WTC11 (cell line): ENCODE measurements at regions not wholly inside any gene's neighbourhood (a gene's known extent, or its start where the extent isn't known, plus 50 kb on each side); places are given as distances from the start of the nearest gene placed in this dataset.

Experiments used
- ATF6 ChIP-seq: sonication (generic); formaldehyde crosslinking; IDR thresholded peaks from 2 replicates; pipeline ENCODE4 v1.8.1; 2023; ENCODE audit warnings: mild to moderate bottlenecking, missing genetic modification reagents
- E2F4 ChIP-seq: sonication (generic); formaldehyde crosslinking; IDR thresholded peaks from 2 replicates; pipeline ENCODE4 v1.8.1; 2022; ENCODE audit warnings: low read depth, mild to moderate bottlenecking, moderate library complexity, missing genetic modification reagents, borderline replicate concordance
- ELF4 ChIP-seq: sonication (generic); formaldehyde crosslinking; IDR thresholded peaks from 2 replicates; pipeline ENCODE4 v1.8.1; 2022; ENCODE audit warnings: low read depth, mild to moderate bottlenecking, moderate library complexity, missing genetic modification reagents
- ESRRA ChIP-seq: sonication (generic); formaldehyde crosslinking; IDR thresholded peaks from 2 replicates; pipeline ENCODE4 v1.8.1; 2022; ENCODE audit warnings: mild to moderate bottlenecking, missing genetic modification reagents, borderline replicate concordance
- KAT7 ChIP-seq: sonication (generic); formaldehyde crosslinking; IDR thresholded peaks from 2 replicates; pipeline ENCODE4 v1.8.1; 2023; ENCODE audit warnings: missing genetic modification reagents, mild to moderate bottlenecking, borderline replicate concordance
- PRDM15 ChIP-seq: sonication (generic); formaldehyde crosslinking; IDR thresholded peaks from 2 replicates; pipeline ENCODE4 v1.8.0; 2022; ENCODE audit warnings: missing genetic modification reagents
- TEAD4 ChIP-seq: sonication (generic); formaldehyde crosslinking; IDR thresholded peaks from 2 replicates; pipeline ENCODE4 v1.8.0; 2022; ENCODE audit warnings: mild to moderate bottlenecking, missing genetic modification reagents
- ZNF263 ChIP-seq: sonication (generic); formaldehyde crosslinking; IDR thresholded peaks from 2 replicates; pipeline ENCODE4 v1.8.1; 2022; ENCODE audit warnings: low read depth, mild to moderate bottlenecking, moderate library complexity, missing genetic modification reagents
- TF ChIP-seq, protein P1 (sequence below): fragments of 200-600 bp; IDR thresholded peaks from 2 replicates; pipeline ENCODE4 v1.8.0; 2022; ENCODE audit warnings: antibody characterized with exemption
- TF ChIP-seq, protein P2 (sequence below): sonication (generic); formaldehyde crosslinking; IDR thresholded peaks from 2 replicates; pipeline ENCODE4 v1.8.1; 2022; ENCODE audit warnings: low read depth, missing genetic modification reagents, borderline replicate concordance

GRCh38 chr5:51685419-51685818 is 302.2 kb downstream of the ISL1 start:
- TF ChIP-seq TEAD4 (CRISPR knock-in tag) = no peak
- TF ChIP-seq, protein P1, sequence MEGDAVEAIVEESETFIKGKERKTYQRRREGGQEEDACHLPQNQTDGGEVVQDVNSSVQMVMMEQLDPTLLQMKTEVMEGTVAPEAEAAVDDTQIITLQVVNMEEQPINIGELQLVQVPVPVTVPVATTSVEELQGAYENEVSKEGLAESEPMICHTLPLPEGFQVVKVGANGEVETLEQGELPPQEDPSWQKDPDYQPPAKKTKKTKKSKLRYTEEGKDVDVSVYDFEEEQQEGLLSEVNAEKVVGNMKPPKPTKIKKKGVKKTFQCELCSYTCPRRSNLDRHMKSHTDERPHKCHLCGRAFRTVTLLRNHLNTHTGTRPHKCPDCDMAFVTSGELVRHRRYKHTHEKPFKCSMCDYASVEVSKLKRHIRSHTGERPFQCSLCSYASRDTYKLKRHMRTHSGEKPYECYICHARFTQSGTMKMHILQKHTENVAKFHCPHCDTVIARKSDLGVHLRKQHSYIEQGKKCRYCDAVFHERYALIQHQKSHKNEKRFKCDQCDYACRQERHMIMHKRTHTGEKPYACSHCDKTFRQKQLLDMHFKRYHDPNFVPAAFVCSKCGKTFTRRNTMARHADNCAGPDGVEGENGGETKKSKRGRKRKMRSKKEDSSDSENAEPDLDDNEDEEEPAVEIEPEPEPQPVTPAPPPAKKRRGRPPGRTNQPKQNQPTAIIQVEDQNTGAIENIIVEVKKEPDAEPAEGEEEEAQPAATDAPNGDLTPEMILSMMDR = no peak
- TF ChIP-seq ELF4 (CRISPR knock-in tag) = no peak
- TF ChIP-seq ATF6 = no peak
- TF ChIP-seq, protein P2, sequence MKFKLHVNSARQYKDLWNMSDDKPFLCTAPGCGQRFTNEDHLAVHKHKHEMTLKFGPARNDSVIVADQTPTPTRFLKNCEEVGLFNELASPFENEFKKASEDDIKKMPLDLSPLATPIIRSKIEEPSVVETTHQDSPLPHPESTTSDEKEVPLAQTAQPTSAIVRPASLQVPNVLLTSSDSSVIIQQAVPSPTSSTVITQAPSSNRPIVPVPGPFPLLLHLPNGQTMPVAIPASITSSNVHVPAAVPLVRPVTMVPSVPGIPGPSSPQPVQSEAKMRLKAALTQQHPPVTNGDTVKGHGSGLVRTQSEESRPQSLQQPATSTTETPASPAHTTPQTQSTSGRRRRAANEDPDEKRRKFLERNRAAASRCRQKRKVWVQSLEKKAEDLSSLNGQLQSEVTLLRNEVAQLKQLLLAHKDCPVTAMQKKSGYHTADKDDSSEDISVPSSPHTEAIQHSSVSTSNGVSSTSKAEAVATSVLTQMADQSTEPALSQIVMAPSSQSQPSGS = no peak
- no peak for TF ChIP-seq E2F4 (CRISPR knock-in tag)
- TF ChIP-seq ESRRA (CRISPR knock-in tag) = no peak
- TF ChIP-seq ZNF263 (CRISPR knock-in tag) = no peak
- TF ChIP-seq KAT7 = no peak
- no peak for TF ChIP-seq PRDM15 (CRISPR knock-in tag)
